GM12875 (cell line): ENCODE measurements at regions not wholly inside any gene's neighbourhood (a gene's known extent, or its start where the extent isn't known, plus 50 kb on each side); places are given as distances from the start of the nearest gene placed in this dataset.
"Not testable (repeated sequence)": the region's sequence is repeated elsewhere in the genome, so short reads cannot be mapped to it uniquely, and the experiment has no call there.

Experiments used
- H3K4me3 ChIP-seq: one replicate; pipeline ENCODE4 v1.5.1; 2011; ENCODE audit warnings: low read depth, low read length, control low read depth
- CTCF ChIP-seq: IDR thresholded peaks from 2 replicates; pipeline ENCODE4 v1.5.1; 2011; ENCODE audit warnings: low read depth, mild to moderate bottlenecking, control low read depth, inconsistent platforms, low read length, moderate library complexity, borderline replicate concordance; ENCODE audit not compliant: insufficient read depth

- no peak for TF ChIP-seq CTCF
- H3K4me3 ChIP-seq, result no peak overlapping the region
Observed at GRCh38 chr5:21581508-21581907, 1271.6 kb downstream of the CDH12 start.

- no peak for TF ChIP-seq CTCF
- H3K4me3 ChIP-seq, result no peak overlapping the region
Observed at GRCh38 chr5:21574961-21575360, 1278.2 kb downstream of the CDH12 start.

- TF ChIP-seq CTCF, result no peak
- H3K4me3 ChIP-seq, result no peak overlapping the region
Observed at GRCh38 chr5:21574438-21574837, 1278.7 kb downstream of the CDH12 start.

GRCh38 chr5:21573416-21574314, 1279.5 kb downstream of the CDH12 start:
- TF ChIP-seq CTCF, result no peak

GRCh38 chr5:21571196-21571595, 1281.9 kb downstream of the CDH12 start:
- not testable (repeated sequence) for H3K4me3 ChIP-seq

More at GRCh38 chr5:21573416-21574314, 1279.5 kb downstream of the CDH12 start:
- no peak overlapping the region for H3K4me3 ChIP-seq

GRCh38 chr5:21559109-21559508, 1294.0 kb downstream of the CDH12 start:
- H3K4me3 ChIP-seq, result not testable (repeated sequence)

- H3K4me3 ChIP-seq, result not testable (repeated sequence)
Observed at GRCh38 chr5:21552263-21552662, 1300.9 kb downstream of the CDH12 start.

GRCh38 chr5:21550916-21551315, 1302.2 kb downstream of the CDH12 start:
- H3K4me3 ChIP-seq, result not testable (repeated sequence)

- H3K4me3 ChIP-seq, result not testable (repeated sequence)
Observed at GRCh38 chr5:21547656-21548055, 1305.5 kb downstream of the CDH12 start.

- H3K4me3 ChIP-seq, result not testable (repeated sequence)
Observed at GRCh38 chr5:21535114-21535513, 1318.0 kb downstream of the CDH12 start.

GRCh38 chr5:21521157-21521556, 1332.0 kb downstream of the CDH12 start:
- H3K4me3 ChIP-seq, result not testable (repeated sequence)

GRCh38 chr5:21496926-21497325, 1356.2 kb downstream of the CDH12 start:
- not testable (repeated sequence) for H3K4me3 ChIP-seq

- H3K4me3 ChIP-seq, result not testable (repeated sequence)
Observed at GRCh38 chr5:21496056-21496455, 1357.1 kb downstream of the CDH12 start.

GRCh38 chr5:21495235-21495634, 1357.9 kb downstream of the CDH12 start:
- not testable (repeated sequence) for H3K4me3 ChIP-seq

GRCh38 chr5:21494033-21494432, 1359.1 kb downstream of the CDH12 start:
- not testable (repeated sequence) for H3K4me3 ChIP-seq

- not testable (repeated sequence) for H3K4me3 ChIP-seq
Observed at GRCh38 chr5:21491182-21491581, 1362.0 kb downstream of the CDH12 start.
